NCI-H1092 treated with DMSO at 0.1 percent for 48 hours (cell line): ENCODE measurements at regions not wholly inside any gene's neighbourhood (a gene's known extent, or its start where the extent isn't known, plus 50 kb on each side); places are given as distances from the start of the nearest gene placed in this dataset.

Source experiments
- DNase-seq: peaks from one replicate; lab custom pipeline; 2025; lab: John Stamatoyannopoulos, UW

DNA sequence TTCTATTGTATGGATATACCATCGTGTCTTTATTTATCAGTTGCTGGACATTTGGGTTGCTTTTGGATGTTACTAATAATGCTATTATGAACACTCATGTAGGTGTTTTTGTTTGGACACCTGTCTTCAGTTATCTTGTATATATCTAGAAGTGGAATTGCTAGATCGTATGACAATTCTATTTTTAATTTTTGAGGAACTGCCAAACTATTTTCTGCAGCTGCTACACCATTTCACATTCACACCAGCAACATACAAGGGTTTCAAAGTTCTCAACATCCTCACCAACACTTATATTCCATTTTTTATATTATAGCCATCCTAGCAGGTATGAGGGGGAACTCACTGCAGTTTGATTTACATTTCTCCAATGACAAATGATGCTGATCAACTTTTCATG, 324.6 kb downstream of the CAAP1 start:
- no peak for DNase-seq

DNA sequence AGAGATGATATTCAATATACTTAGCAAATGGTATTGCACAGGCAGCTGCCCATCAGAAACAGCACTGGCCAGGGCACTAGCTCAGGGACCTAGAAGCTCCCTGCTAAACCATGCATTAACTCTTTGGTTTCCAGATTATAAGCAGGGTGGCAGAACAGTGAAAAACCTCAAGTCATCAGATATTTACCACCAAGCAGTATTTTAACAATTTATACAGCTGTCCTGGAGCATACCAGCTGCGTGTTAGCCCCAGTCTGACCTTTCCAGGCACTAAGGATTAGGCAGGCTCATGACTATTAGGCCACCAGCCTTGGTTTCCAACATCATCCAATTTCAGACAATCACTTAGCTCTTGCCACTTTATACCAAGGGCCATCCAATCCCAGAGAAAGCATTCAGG, 326.5 kb downstream of the CAAP1 start:
- no peak for DNase-seq

DNA sequence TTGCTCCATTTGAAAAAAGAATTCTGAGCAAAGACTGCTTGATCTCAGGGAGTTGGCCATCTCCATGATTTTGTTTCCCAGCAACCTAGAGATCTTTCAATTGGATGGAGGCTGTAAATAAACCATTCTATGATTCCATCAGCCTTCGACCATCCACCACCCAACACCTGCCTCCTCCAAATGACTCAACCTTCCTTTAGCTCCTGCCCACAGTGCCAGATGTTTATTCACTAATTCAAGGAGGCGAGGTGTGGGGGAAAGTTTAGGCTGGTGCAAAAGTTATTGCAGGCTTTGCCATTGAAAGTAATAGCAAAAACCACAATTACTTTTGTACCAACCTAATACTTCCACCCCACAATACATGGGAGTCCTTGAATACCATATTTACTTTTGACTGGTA, 327.5 kb downstream of the CAAP1 start:
- DNase-seq, result no peak

DNA sequence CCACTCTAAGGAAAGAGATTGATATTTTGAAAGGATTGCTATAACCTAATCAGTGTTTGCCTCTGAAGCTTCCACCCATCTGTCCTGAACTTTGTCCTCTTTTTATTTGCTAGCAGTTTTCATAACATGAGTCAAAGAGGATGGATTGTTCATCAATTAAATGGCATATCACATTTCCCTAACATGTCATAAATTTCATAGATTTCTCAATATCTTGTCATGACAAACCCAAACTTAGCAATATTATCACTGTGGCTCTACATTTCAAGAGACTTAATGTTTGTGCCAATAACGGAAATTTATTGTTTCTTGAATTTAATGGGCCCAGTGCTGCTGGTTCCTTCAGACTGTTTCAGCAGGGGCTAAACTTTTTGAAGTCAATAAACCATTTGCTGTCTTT, 330.3 kb downstream of the CAAP1 start:
- DNase-seq, result no peak

DNA sequence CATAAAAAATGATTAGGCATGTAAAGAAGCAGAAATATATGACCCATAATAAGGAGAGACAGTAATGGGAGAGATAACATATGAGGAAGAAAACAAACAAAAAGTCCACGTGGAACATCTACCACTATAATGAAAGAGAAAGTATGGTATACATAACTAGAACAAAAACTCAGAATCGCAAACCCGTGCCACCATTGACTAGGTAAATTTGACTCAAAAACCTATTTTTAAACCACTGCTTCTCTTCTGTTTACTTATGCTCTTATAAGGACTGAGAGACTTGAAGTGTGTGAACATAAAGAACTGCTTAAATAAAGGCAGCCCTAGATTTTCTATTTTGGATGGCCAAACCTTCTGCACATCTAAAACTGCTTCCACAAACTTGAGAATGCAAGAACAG, 330.7 kb downstream of the CAAP1 start:
- no peak for DNase-seq

DNA sequence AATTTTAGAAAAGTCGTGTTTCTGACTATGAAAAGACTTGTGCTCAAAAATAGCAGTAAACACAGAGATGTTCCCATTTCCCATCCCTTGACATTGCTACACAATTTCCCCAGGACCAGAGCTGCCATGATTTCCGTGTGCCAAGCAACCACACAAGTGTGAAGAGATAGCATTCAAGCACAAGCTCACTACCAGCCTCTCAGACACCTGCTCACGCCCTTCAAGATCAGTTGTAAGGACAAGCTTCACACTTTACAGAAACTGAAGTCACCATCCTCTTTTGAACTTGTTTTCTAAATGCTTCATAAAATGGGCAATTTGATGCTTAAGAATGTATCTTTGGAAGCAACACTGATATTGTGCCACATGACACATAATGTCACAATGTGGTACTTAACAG, 333.1 kb downstream of the CAAP1 start:
- DNase-seq, result no peak

DNA sequence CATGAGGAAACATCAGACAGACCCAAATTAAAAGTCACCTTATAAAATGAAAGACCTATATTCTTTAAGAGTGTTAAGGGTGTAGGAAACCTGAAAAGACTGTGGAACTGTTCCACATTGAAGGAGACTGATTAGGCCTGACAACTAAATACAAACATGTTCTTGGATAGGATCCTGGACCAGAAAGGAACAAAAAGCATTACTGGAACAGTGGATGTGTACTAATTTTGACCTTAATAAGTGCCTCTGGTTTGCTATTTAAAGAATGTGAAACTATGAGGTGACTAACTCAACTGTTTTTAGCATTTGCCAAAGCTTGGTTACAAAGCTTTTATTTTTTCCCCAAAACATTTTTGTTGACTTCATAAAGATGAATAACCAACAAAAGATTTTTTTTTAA, 340.6 kb downstream of the CAAP1 start:
- no peak for DNase-seq

DNA sequence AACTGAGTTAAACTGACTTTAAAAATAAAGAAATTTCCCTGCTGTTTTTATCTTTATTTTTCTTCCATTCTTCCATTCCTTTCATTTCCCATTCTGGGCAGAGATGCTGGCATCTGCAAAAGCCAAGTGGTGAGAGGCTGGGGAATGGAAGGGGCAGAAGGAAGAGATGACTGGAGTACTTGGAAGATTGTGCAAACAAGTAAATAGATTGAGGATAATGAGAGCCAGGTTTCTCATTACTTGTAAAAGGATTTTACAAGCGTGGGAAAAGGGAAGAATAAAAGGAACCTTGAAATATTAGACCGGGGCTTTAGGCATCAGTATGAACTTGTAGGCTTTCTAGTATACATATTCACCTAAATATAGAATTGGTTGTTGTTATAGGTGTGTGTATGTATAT, 341.2 kb downstream of the CAAP1 start:
- DNase-seq, result no peak

DNA sequence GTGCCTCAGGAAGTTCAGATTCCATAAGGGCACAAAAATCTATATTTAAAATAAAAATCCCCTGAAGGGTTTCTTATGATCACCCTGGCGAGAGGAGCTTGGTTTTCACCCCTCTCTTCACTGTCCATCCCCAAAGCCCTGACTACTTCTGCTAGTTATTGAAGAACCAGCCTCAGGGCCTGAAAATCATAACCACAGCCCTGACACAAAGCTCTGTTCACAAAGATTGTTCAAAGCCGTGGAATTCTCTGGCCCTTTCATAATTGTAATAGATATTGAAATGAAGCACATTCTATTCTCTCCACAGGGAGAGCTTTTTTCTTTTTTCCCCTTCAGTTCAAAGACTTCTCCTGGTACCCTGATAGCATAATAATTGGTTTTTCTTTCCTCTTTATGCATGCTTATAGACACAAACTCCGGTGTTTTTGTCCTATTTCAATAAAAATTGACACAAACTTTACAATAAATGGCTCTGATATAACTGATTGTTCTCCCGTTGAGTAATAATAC, 343.8 kb downstream of the CAAP1 start:
- DNase-seq, result no peak

DNA sequence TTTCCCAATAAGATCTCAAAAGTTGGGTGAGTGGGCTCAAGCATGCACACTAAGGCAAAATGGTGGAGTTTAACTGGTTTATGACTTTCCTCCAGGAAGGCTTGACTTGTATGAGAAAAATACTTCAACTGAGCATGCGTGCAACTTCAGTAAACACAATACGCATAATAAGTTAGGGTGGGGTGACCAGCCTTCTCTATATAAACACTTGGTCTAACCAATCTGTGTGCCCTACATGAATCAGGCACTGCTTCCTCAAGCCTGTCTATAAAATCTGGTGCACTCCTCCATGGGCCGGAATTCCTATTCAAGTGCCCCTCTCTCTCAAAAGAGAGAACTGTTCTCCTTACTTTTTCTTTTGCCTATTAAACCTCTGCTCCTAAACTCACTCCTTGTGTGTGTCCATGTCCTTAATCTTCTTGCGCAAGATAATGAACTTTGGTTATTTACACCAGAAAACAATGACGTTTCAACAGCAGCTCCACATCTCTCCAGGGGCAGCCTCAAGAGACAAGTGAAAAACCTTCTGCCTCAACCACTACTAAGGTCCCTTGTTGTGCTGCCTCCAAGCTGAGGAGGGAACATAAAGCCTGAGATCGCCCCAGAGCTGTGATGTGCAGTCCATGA, 352.6 kb downstream of the CAAP1 start:
- DNase-seq, result no peak

DNA sequence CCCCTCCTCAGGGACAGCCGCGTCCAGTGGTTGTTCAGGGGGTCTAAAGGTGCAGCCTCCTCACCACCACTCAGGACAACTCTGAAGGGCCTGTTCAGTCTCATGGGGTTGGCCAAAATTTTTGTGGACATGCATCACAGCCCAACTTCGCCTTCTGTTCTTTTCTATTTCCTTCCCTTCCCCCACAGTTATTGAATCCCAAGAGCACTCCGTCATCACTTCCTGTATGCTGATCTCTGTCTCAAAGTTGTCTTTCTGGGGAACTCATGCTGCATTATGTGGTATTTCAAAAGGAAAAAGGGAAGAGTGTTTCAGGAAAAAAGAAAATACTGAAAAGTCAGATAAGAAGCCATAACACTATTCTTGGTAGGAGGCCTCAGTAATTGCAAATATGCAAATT, 355.4 kb downstream of the CAAP1 start:
- DNase-seq, result no peak

DNA sequence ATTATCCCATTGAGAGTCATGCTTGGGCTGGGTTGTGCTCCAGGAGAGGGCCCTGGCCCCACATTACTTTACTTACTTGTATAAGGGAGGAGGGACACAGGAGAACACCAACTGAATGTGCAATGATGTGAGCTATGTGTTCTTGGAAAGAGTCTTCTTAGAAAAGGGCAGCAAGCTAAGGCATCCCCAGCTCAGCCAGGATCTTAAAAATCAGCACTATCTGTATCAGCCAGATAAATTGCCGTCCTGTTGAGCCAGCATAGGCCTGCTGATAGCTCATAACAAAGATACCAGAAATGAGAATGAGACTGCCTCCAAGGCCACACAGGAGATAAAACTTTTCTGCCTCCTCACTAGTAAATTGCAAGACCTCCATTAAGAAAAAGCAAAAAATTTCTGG, 357.5 kb downstream of the CAAP1 start:
- DNase-seq, result no peak

DNA sequence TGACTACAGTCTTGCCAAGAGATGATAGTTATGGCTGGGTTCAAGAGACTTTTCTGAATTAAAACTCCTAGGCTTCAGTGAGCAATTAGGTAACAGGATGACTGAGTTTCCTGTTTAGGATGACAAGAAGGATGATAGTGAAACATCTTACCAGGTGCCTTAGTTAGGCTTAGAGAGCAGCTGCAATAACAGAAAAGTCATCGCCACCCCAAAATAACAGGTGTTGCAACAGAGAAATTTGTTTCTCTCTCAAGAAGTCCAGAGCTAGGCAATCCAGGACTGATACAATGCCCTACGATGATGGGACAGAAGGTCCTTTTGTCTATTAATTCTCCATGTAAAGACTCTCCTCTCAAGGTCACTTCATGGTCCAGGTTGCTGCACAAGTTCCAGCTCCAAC, 361.8 kb downstream of the CAAP1 start:
- DNase-seq, result no peak

DNA sequence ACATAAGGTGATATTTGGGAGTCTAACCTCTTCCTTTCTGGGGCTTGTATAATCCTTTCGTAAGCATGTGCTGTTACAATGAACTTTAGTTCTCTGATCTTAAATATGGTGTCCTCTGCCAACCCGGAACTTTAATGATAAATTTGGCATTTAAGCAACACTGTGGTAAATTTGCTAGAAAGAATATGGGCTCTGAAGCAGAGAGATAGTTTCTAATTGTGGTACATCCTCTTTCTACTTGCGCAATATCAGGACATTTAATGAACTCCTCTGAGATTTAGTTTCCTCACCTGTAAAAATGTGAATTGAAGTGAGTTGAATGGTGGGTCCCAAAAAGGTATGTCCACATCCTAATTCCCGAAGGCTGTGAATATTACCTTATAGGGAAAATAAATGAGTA, 364.7 kb downstream of the CAAP1 start:
- DNase-seq, result no peak

DNA sequence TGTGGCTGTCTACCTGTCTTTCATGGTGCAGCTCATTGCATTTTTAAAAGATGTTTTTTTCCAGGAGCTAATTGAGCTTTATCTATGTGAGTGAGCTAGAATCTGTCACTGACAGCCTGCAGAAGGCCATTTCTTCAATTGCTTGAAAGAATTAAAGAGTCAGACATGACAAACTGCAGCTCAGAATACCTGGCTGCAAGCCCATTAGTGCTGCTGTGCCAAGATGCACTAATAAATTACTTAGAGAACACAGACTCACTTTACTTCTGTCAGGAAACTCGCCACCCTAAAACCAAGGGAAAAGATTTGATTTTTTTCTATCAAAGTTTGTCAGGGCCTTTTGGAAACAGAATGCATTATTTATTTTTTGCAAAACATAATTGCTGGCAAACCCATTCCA, 368.3 kb downstream of the CAAP1 start:
- DNase-seq, result peak; percentile 38

DNA sequence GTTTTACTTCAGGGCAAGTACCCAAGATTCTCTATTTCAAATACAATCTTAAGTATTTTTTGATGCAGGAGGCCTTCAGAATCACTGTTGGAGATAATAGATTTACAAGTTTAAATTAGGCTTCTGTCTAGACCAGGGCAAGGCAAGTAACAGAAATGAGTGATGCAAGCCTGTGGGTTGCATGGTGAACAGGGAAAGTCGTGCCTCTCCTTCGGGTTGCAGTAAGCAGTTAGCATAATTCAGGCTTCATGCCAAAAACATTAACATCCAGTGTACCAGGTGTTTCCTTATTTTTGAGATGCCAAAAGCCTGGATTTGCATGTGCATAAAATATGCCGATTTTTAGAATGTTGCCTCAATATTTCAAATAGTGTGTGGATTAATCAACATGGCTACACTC, 369.0 kb downstream of the CAAP1 start:
- no peak for DNase-seq

DNA sequence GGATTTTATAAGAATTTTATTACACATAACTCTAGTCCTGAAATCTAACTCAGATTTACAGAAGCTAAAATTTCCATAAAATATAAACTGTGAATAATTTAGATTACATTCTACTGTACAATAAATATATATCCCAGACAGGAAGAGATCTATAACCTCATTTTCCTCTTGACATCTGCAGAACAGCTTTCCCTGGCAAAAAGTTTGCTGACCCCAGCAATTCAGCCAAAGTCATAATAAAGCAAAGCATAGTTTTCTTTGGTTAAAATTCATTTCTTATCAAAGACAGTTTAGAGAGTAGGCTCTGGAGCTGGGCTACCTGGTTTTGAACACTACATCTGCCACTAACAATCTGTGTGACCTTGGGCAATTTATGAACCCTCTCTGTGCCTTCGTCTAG, 372.5 kb downstream of the CAAP1 start:
- no peak for DNase-seq

DNA sequence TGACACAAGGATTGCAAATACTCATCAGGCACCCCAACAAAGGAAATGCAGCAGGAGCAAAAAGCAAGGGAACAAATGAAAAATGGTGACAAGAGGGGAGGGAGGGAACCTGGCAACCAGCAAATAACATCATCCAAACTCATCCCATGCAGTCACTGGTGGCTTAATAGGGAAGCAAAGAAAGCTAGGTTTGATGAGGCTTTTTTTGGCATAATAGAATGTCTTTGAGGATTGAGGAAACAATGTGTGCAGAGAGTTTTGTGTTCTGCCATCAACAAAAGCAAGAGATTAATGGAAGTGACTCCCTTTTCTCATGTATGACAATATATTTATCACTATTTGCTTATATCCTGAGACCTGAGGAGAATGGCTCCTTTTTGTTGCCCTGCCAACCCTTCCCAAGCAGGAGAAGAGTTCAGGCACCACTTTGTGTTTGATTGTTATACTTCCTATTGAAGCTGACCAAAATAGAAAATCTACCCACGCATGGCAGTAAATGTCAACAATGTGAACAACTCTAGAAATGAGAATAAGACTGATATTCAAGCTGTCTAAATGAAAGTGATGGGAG, 375.7 kb downstream of the CAAP1 start:
- DNase-seq, result no peak

DNA sequence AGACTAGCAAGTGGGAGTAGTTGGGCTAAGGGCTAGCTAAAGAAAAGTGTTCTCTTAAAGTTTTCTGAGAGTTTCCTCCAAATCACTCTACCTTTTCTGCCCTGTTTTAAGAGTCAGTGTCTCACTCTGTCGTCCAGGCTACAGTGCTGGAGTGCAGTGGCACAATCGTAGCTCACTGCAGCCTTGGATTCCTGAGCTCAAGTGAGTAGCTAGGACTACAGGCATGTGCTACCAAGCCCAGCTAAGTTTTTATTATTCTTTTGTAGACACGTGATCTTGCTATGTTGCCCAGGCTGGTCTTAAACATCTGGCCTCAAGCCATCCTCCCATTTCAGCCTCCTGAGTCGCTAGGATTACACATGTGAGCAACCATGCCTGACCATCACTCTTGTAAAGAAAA, 378.9 kb downstream of the CAAP1 start:
- DNase-seq, result no peak

DNA sequence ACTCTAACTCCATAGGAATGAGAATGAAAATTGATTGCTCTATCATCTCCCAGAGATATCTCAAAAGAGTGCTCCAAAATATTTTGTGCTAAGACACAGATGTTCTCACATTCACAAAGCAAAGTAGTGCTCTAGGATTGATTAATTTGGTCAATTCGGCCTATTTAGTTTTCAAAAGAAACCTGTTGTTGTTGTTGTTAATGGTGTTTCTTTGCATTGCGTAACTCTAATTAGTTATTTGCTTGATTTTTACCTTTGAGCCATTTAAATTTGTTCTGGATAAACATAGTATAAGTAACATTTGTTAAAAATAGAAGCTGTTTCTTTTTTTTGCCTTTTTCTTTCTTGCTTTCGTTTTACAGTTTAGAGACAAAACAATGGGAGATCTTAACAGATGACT, 382.5 kb downstream of the CAAP1 start:
- no peak for DNase-seq

DNA sequence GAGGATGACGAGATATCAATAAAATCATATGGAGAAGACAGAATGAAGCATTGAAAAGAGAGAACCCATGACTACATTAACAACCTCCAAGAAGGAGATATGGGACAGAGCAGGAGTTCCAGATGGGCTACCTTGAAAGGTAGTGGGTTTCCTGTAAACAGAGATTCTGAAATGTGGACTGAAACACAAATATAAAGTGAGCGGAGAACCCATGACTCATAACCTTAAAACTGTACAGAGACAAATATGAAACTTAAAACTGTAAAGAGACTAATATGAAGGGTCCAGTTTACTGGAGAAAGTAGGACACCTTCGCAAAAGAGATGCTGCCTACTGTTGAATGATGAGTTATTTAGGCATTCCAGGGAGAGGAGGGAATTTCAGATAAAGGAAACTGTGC, 383.7 kb downstream of the CAAP1 start:
- no peak for DNase-seq

DNA sequence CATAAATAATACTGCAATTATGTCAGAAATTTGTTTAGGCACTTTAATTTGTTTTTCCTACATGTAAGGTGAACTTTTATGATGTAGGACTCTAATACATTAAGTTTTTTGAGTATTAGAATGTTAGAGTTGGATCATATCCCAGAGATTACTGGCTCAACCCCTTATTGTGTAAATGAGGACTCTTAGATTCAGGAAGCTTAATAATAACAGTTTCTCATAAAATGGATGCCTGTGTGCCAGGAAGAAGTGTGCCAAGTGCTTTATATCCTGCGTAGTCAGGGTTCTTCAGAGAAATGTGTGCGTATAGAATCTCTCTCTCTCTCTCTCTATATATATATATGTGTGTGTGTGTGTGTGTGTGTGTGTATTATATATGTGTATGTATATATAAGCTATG, 388.5 kb downstream of the CAAP1 start:
- no peak for DNase-seq

DNA sequence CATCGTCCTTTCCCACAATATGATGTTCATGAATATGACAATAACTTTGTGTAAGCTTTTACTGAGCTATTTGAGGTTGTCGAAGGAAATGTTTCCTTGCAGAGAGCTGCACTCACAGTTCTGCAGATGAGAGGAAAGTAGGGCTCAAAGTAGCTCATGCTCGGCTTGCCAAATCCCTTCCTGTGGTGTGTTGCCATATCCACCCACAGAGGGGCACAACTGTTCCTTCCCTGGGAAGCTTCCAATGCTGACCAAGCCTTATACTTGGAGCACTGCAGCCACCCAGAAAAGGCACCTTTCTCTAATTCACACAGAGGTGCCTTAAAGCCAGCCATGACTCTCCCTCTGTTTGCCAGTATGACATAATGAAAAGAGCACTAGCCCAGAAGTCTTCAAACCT, 390.3 kb downstream of the CAAP1 start:
- no peak for DNase-seq

DNA sequence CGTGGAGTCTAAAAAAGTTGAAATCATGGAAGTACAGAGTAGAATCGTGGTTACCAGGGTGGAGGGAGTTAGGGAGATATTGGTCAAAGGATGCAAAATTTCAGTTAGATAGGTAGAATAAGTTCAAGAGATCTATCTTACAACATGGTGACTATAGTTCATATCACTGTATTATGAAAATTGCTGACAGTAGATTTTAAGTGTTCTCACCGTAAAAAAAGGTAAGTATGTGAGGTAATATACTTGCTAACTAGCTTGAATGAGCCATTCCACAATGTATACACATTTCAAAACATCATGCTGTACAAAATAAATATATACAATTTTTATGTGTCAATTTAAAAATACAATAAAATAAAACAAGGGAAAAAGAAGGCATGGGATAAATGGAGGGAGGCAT, 392.1 kb downstream of the CAAP1 start:
- DNase-seq, result no peak
